Neuronal stem cell (in vitro differentiated cells): ENCODE measurements at regions not wholly inside any gene's neighbourhood (a gene's known extent, or its start where the extent isn't known, plus 50 kb on each side); places are given as distances from the start of the nearest gene placed in this dataset.

Experiments
- DNase-seq: peaks from one replicate; pipeline ENCODE4 v3.0.0-alpha.2; 2013; ENCODE audit warnings: low spot score
- H2AFZ ChIP-seq: one replicate; pipeline ENCODE4 v1.6.1; 2013; ENCODE audit warnings: mild to moderate bottlenecking, low read length, inconsistent platforms
- H2AK5ac ChIP-seq: 2 replicates; pipeline ENCODE4 v1.6.1; 2013; ENCODE audit warnings: low read depth, mild to moderate bottlenecking, inconsistent platforms, low read length, moderate library complexity, mixed read lengths
- H2BK120ac ChIP-seq: 2 replicates; pipeline ENCODE4 v1.6.1; 2013; ENCODE audit warnings: low read depth, mild to moderate bottlenecking, inconsistent platforms, low read length, moderate library complexity, mixed read lengths
- H2BK12ac ChIP-seq: one replicate; pipeline ENCODE4 v1.6.1; 2013; ENCODE audit warnings: low read length, inconsistent platforms
- H2BK15ac ChIP-seq: 2 replicates; pipeline ENCODE4 v1.6.1; 2013; ENCODE audit warnings: mild to moderate bottlenecking, low read length, inconsistent platforms, mixed read lengths
- H2BK5ac ChIP-seq: one replicate; pipeline ENCODE4 v1.6.1; 2013; ENCODE audit warnings: inconsistent platforms, mild to moderate bottlenecking, low read length, moderate library complexity
- H3K14ac ChIP-seq: one replicate; pipeline ENCODE4 v1.6.1; 2013; ENCODE audit warnings: low read length, inconsistent platforms
- H3K18ac ChIP-seq: 2 replicates; pipeline ENCODE4 v1.6.1; 2013; ENCODE audit warnings: low read length, inconsistent platforms
- H3K23ac ChIP-seq: 2 replicates; pipeline ENCODE4 v1.6.1; 2013; ENCODE audit warnings: low read depth, mild to moderate bottlenecking, mixed read lengths, low read length, inconsistent platforms; ENCODE audit not compliant: poor library complexity
- H3K27ac ChIP-seq: replicated peaks from 3 replicates; pipeline ENCODE4 v1.5.1; 2013; ENCODE audit warnings: low read length, inconsistent platforms
- H3K27me3 ChIP-seq, 3 experiments: 2 replicates each; pipeline ENCODE4 v1.6.1; 2013; ENCODE audit warnings: low read length in 3 of 3, mild to moderate bottlenecking in 2 of 3, inconsistent platforms in 1 of 3, low read depth in 1 of 3, mixed read lengths in 1 of 3, moderate library complexity in 1 of 3; ENCODE audit not compliant: control insufficient read depth in 3 of 3, insufficient read depth in 3 of 3
- H3K36me3 ChIP-seq, 2 donors: replicated peaks in 1 of 2; 2 replicates each; pipeline ENCODE4 v1.6.1; 2013; ENCODE audit warnings: low read length in 2 of 2; ENCODE audit not compliant: control insufficient read depth in 2 of 2, insufficient read depth in 2 of 2
- H3K4ac ChIP-seq: 2 replicates; pipeline ENCODE4 v1.6.1; 2013; ENCODE audit warnings: inconsistent platforms, mild to moderate bottlenecking, low read length, moderate library complexity
- H3K4me1 ChIP-seq, 2 donors: 1 replicate in 1 of 2; 2 replicates in 1 of 2; pipeline ENCODE4 v1.6.1; 2013; ENCODE audit warnings: low read length in 2 of 2, low read depth in 1 of 2; ENCODE audit not compliant: control insufficient read depth in 2 of 2, insufficient read depth in 1 of 2
- H3K4me2 ChIP-seq: one replicate; pipeline ENCODE4 v1.6.1; 2013; ENCODE audit warnings: mild to moderate bottlenecking, low read length, inconsistent platforms; ENCODE audit not compliant: insufficient read depth, poor library complexity, severe bottlenecking
- H3K4me3 ChIP-seq, 2 donors: 2 replicates each; pipeline ENCODE4 v1.5.1; 2013; ENCODE audit warnings: low read length in 2 of 2, mild to moderate bottlenecking in 2 of 2, inconsistent platforms in 1 of 2, moderate library complexity in 1 of 2
- H3K79me1 ChIP-seq: one replicate; pipeline ENCODE4 v1.6.1; 2013; ENCODE audit warnings: low read depth, mild to moderate bottlenecking, inconsistent platforms, low read length, moderate library complexity
- H3K9ac ChIP-seq: one replicate; pipeline ENCODE4 v1.6.1; 2013; ENCODE audit warnings: mild to moderate bottlenecking, low read depth, low read length, inconsistent platforms; ENCODE audit not compliant: poor library complexity
- H3K9me3 ChIP-seq, 2 donors: replicated peaks in 1 of 2; 2 replicates each; pipeline versions ENCODE3 to v1.6.1; 2013; ENCODE audit warnings: low read length in 2 of 2, mild to moderate bottlenecking in 2 of 2, inconsistent platforms in 1 of 2, low read depth in 1 of 2, mixed read lengths in 1 of 2, moderate library complexity in 1 of 2; ENCODE audit not compliant: control insufficient read depth in 2 of 2, insufficient read depth in 1 of 2
- H4K8ac ChIP-seq: one replicate; pipeline ENCODE4 v1.6.1; 2013; ENCODE audit warnings: low read depth, mild to moderate bottlenecking, inconsistent platforms, low read length, moderate library complexity
- H4K91ac ChIP-seq: one replicate; pipeline ENCODE4 v1.6.1; 2013; ENCODE audit warnings: low read length, low read depth, mild to moderate bottlenecking, inconsistent platforms; ENCODE audit not compliant: poor library complexity
- WGBS, 2 donors: extraction: QIAGEN DNeasy Blood & Tissue Kit; methylation state at CpG; one replicate each; pipeline ENCODE4 v1.1.7; 2013; ENCODE audit warnings: missing lambda C conversion rate in 2 of 2, mixed read lengths in 1 of 2; ENCODE audit not compliant: insufficient read length in 2 of 2, insufficient replicate concordance in 1 of 2; ENCODE audit errors: extremely low coverage in 2 of 2; 5-methylcytosine and 5-hydroxymethylcytosine counted together

DNA sequence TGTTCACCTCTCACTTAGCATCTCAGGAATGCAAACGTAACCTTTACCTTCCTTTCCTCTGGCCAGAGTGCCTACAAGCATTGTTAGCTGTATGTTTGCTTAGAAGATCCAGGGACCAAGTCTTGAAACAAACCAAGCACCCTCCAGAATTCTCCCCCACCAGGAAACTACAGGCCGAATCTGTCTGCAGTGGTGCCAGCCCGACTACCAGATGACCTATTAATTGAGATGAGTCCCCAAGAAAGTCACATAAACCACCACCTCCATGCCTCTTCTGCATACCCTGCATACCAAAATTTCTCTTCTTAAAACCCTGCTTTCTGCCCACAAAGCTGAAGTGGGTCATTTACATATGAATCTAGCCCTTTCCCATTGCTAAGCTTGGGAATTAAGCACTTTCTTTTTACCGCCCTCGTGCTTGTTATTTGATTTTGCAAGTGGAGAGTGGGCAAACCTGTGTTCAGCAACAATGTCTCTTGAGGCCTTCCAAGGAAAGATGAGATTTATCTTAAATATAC is 1239.1 kb downstream of the CDH12 start:
- Histone ChIP-seq H3K27me3 (no peaks in the 10 kb centered on the region), H3K4ac (no peak overlapping the region), H2AK5ac (no peak overlapping the region), H3K4me2 (no peak overlapping the region), H3K9me3 (no peaks in the 10 kb centered on the region), H3K23ac (no peak overlapping the region), H3K14ac (no peak overlapping the region), H3K4me1 (peaks cover 0 to 3% of the 10 kb centered on the region in 2 donors), H3K4me3 (no peak overlapping the region), H2BK12ac (no peak overlapping the region), H3K27ac (no peak overlapping the region), H2BK5ac (no peak overlapping the region), H3K18ac (no peak overlapping the region), H3K79me1 (no peaks in the 10 kb centered on the region), H2AFZ (no peak overlapping the region), H4K91ac (no peak overlapping the region), H2BK15ac (no peak overlapping the region), H3K9ac (no peak overlapping the region), H3K36me3 (no peaks in the 10 kb centered on the region), H4K8ac (no peak overlapping the region), H2BK120ac (no peak overlapping the region)
- no peak for DNase-seq
- WGBS, 2 donors, result no CpG with 5 or more reads among the region's 5 CpGs

DNA sequence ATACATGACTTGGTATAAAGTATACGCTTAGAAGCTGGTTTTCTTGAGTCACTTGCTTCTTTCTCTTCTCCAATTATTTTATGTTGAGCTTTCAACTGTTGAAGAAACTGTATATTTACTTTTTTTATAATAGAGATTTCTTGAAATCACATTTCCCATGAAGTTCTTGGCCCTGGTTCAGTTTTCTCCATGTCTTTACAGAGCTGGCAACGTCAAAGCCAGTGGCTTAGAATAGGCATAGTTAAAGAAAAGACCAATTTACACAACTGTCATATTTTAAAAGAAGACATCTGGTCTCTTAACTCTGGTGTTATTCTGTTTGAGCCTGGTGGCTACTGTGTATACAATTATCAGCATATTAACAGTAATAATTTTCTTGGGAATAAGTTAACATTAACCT is 1249.3 kb downstream of the CDH12 start:
- Histone ChIP-seq H3K4me2 (no peak overlapping the region), H3K9me3 (no peaks in the 10 kb centered on the region), H3K4me1 (no peaks in the 10 kb centered on the region), H3K36me3 (no peaks in the 10 kb centered on the region), H3K79me1 (no peaks in the 10 kb centered on the region), H3K9ac (no peak overlapping the region), H3K27ac (no peak overlapping the region), H2BK15ac (no peak overlapping the region), H2BK120ac (no peak overlapping the region), H4K8ac (no peak overlapping the region), H3K4ac (no peak overlapping the region), H2BK5ac (no peak overlapping the region), H4K91ac (no peak overlapping the region), H2AFZ (no peak overlapping the region), H2AK5ac (no peak overlapping the region), H2BK12ac (no peak overlapping the region), H3K14ac (no peak overlapping the region), H3K27me3 (no peaks in the 10 kb centered on the region), H3K18ac (no peak overlapping the region), H3K4me3 (no peak overlapping the region), H3K23ac (no peak overlapping the region)
- DNase-seq, result no peak
- no CpG with 5 or more reads among the region's 2 CpGs for WGBS, 2 donors

DNA sequence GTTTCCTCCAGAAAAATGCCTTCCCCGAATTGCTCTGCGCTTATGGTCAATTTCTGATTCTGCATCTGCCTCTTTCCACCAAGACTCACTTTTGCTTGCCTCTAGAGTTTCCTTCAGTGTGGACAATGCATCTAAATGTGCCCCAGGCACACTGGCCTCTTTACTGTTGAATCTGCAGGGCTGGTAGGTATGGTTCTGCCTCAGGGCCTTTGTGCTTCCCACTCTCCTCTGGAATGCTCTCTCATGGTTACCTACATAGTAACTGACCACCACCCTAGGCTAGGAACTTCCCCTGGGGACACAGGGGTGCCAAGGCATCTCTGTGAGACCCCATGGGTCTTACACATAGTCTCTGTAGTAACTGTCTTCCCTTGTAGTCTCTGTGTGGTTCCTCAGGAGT is 1258.6 kb downstream of the CDH12 start:
- no peaks in the 10 kb centered on the region for H3K4me1 ChIP-seq
- no peak overlapping the region for H3K27ac ChIP-seq
- H3K27me3 ChIP-seq, result no peaks in the 10 kb centered on the region
- no peak overlapping the region for H4K91ac ChIP-seq
- no peak overlapping the region for H2BK5ac ChIP-seq
- no peaks in the 10 kb centered on the region for H3K79me1 ChIP-seq
- H3K23ac ChIP-seq, result no peak overlapping the region
- no peak overlapping the region for H3K4me3 ChIP-seq
- no peaks in the 10 kb centered on the region for H3K36me3 ChIP-seq
- H3K9ac ChIP-seq, result no peak overlapping the region
- no peak overlapping the region for H3K18ac ChIP-seq
- H2BK15ac ChIP-seq, result no peak overlapping the region
- H3K4ac ChIP-seq, result no peak overlapping the region
- H2AFZ ChIP-seq, result no peak overlapping the region
- no CpG with 5 or more reads among the region's 2 CpGs for WGBS, 2 donors
- H3K4me2 ChIP-seq, result no peak overlapping the region
- no peaks in the 10 kb centered on the region for H3K9me3 ChIP-seq
- DNase-seq, result no peak
- H2AK5ac ChIP-seq, result no peak overlapping the region
- H2BK120ac ChIP-seq, result no peak overlapping the region
- no peak overlapping the region for H4K8ac ChIP-seq
- H2BK12ac ChIP-seq, result no peak overlapping the region
- no peak overlapping the region for H3K14ac ChIP-seq

DNA sequence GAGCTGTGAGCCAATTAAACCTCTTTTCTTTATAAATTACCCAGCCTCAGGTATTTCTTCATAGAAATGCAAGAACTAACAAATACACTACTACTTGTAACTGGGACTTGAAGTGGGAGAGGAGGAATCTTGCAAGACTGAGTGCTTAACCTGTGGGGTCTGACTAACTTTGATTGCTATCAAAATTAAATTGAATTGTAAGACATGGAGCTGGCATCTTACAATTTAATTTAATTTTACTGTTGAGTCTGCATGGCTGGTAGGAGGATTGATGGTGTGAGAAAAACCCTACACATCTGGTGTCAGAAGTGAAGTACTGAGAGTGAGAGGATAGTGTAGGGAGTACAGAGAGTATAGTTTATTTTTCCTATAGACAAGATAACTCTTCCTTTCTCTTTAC is 1259.9 kb downstream of the CDH12 start:
- H4K91ac ChIP-seq, result no peak overlapping the region
- no peak overlapping the region for H3K4ac ChIP-seq
- H3K27ac ChIP-seq, result no peak overlapping the region
- no peak for DNase-seq
- no peaks in the 10 kb centered on the region for H3K27me3 ChIP-seq
- H2BK15ac ChIP-seq, result no peak overlapping the region
- H2BK12ac ChIP-seq, result no peak overlapping the region
- H3K79me1 ChIP-seq, result no peaks in the 10 kb centered on the region
- no peaks in the 10 kb centered on the region for H3K9me3 ChIP-seq
- no peak overlapping the region for H2AK5ac ChIP-seq
- H2BK120ac ChIP-seq, result no peak overlapping the region
- no peak overlapping the region for H2AFZ ChIP-seq
- H3K23ac ChIP-seq, result no peak overlapping the region
- H3K9ac ChIP-seq, result no peak overlapping the region
- no peaks in the 10 kb centered on the region for H3K36me3 ChIP-seq
- H4K8ac ChIP-seq, result no peak overlapping the region
- no peak overlapping the region for H3K18ac ChIP-seq
- H3K14ac ChIP-seq, result no peak overlapping the region
- H3K4me1 ChIP-seq, result no peaks in the 10 kb centered on the region
- H3K4me3 ChIP-seq, result no peak overlapping the region
- no peak overlapping the region for H2BK5ac ChIP-seq
- H3K4me2 ChIP-seq, result no peak overlapping the region
